C4-2B (cell line): ENCODE measurements at regions not wholly inside any gene's neighbourhood (a gene's known extent, or its start where the extent isn't known, plus 50 kb on each side); places are given as distances from the start of the nearest gene placed in this dataset.

Experiments used
- CTCF ChIP-seq: fragments of 450-650 bp; conservative IDR thresholded peaks from 2 replicates; pipeline ENCODE4 v1.5.1; 2017; ENCODE audit warnings: mild to moderate bottlenecking
- ZFX ChIP-seq: fragments of 450-650 bp; IDR thresholded peaks from 2 replicates; pipeline ENCODE4 v1.6.1; 2017

- TF ChIP-seq CTCF (no peak), ZFX (no peak)
Measured at GRCh38 chr1:90435351-90435750, 281.8 kb downstream of the BARHL2 start.
